ENCODE measurements at regions not wholly inside any gene's neighbourhood (a gene's known extent, or its start where the extent isn't known, plus 50 kb on each side); places are given as distances from the start of the nearest gene placed in this dataset.
"Not testable (repeated sequence)": the region's sequence is repeated elsewhere in the genome, so short reads cannot be mapped to it uniquely, and the experiment has no call there.

- no peak for DNase-seq
Measured at GRCh38 chr6:6414931-6415330, 94.5 kb upstream of the F13A1 start.

- DNase-seq = no peak
Measured at GRCh38 chr6:6417475-6417874, 97.0 kb upstream of the F13A1 start.

- DNase-seq = no peak
Measured at GRCh38 chr6:6418421-6418820, 98.0 kb upstream of the F13A1 start.

GRCh38 chr6:6420107-6420506 lies 99.6 kb upstream of the F13A1 start:
- DNase-seq = no peak

- DNase-seq = no peak
Measured at GRCh38 chr6:6434151-6434550, 113.7 kb upstream of the F13A1 start.

- DNase-seq = no peak
Measured at GRCh38 chr6:6434723-6435122, 114.3 kb upstream of the F13A1 start.

- DNase-seq = no peak
Measured at GRCh38 chr6:6436366-6436765, 115.9 kb upstream of the F13A1 start.

- no peak for DNase-seq
Measured at GRCh38 chr6:6436946-6437345, 116.5 kb upstream of the F13A1 start.

GRCh38 chr6:6438286-6438685 lies 117.8 kb upstream of the F13A1 start:
- no peak for DNase-seq

- no peak for DNase-seq
Measured at GRCh38 chr6:6439778-6440177, 119.3 kb upstream of the F13A1 start.

- no peak for DNase-seq
Measured at GRCh38 chr6:6452002-6452401, 131.5 kb upstream of the F13A1 start.

- no peak for DNase-seq
Measured at GRCh38 chr6:6453186-6453585, 132.7 kb upstream of the F13A1 start.

- DNase-seq = no peak
Measured at GRCh38 chr6:6455272-6455671, 133.2 kb upstream of the LY86 start.

- no peak for DNase-seq
Measured at GRCh38 chr6:6458172-6458571, 130.3 kb upstream of the LY86 start.

GRCh38 chr6:6459963-6460362 lies 128.6 kb upstream of the LY86 start:
- not testable (repeated sequence) for DNase-seq

- DNase-seq = no peak
Measured at GRCh38 chr6:6460416-6460815, 128.1 kb upstream of the LY86 start.

- no peak for DNase-seq
Measured at GRCh38 chr6:6461138-6461537, 127.4 kb upstream of the LY86 start.

GRCh38 chr6:6466967-6467761 lies 121.4 kb upstream of the LY86 start:
- no peak for DNase-seq

- DNase-seq = no peak
Measured at GRCh38 chr6:6469074-6469473, 119.4 kb upstream of the LY86 start.

- no peak for DNase-seq
Measured at GRCh38 chr6:6470123-6470522, 118.4 kb upstream of the LY86 start.

GRCh38 chr6:6471276-6471675 lies 117.2 kb upstream of the LY86 start:
- DNase-seq = no peak

- DNase-seq = no peak
Measured at GRCh38 chr6:6474170-6474920, 114.2 kb upstream of the LY86 start.

- DNase-seq = no peak
Measured at GRCh38 chr6:6479785-6480184, 108.7 kb upstream of the LY86 start.

- DNase-seq = no peak
Measured at GRCh38 chr6:6482256-6482655, 106.3 kb upstream of the LY86 start.

- DNase-seq = no peak
Measured at GRCh38 chr6:6483168-6483567, 105.4 kb upstream of the LY86 start.
